HCT116 (cell line): ENCODE measurements at regions not wholly inside any gene's neighbourhood (a gene's known extent, or its start where the extent isn't known, plus 50 kb on each side); places are given as distances from the start of the nearest gene placed in this dataset.

Source experiments
- ATAC-seq: fragments of 200-7000 bp; cut with Tn5 transposase; 2 replicates; pipeline ENCODE4 v1.9.1; 2020; ENCODE audit warnings: mild to moderate bottlenecking, moderate library complexity
- BruUV-seq: library from RNA; stranded (reverse); fragments of 400-500 nt; replicated peaks from 2 replicates; lab custom pipeline; 2021; lab: Mats Ljungman, UMichigan
- CTCF ChIA-PET: fragments of 300-600 bp; sonication (Branson Sonifier 250); formaldehyde crosslinking; loops from one replicate; lab custom pipeline; 2021; ENCODE audit warnings: antibody characterized with exemption; lab: Charles Lee
- POLR2A ChIA-PET: fragments of 300-600, 350-600 bp; sonication (Branson Sonifier 250); formaldehyde crosslinking; loops from one replicate; lab custom pipeline; 2021; ENCODE audit warnings: antibody characterized with exemption; lab: Charles Lee
- RAD21 ChIA-PET, 2 experiments: fragments of 300-600 bp; sonication (Branson Sonifier 250); formaldehyde crosslinking; loops; one replicate each; lab custom pipeline; 2023; ENCODE audit warnings: low total read pairs in 2 of 2; ENCODE audit not compliant: uncharacterized antibody in 2 of 2, unreplicated experiment in 2 of 2, low non-redundant PET in 1 of 2; lab: Charles Lee
- DNase-seq: peaks from one replicate; pipeline ENCODE4 v3.0.0-alpha.2; 2010; ENCODE audit warnings: low read depth, low spot score
- H2AFZ ChIP-seq: fragments of 200-600 bp; shearing (Covaris generic), sonication (generic); 2 replicates; pipeline ENCODE4 v1.6.1; 2017; ENCODE audit warnings: low read depth, mixed run types, mixed read lengths, antibody characterized with exemption, low read length; ENCODE audit not compliant: poor library complexity, severe bottlenecking
- H3K27ac ChIP-seq: 2 replicates; pipeline ENCODE4 v1.5.1; 2012; ENCODE audit warnings: low read depth, low read length
- H3K27me3 ChIP-seq: fragments of 200-600 bp; sonication (generic); 2 replicates; pipeline ENCODE4 v1.6.1; 2016; ENCODE audit warnings: mixed run types, low read length, mixed read lengths; ENCODE audit not compliant: insufficient read depth
- H3K36me3 ChIP-seq, 2 experiments: fragments of 200-500 bp in 1 of 2; fragments of 200-600 bp in 1 of 2; sonication (Bioruptor generic) in 1 of 2; sonication (generic) in 1 of 2; 2 replicates each; pipeline versions ENCODE4 v1.5.1 to v1.6.1; 2014 to 2016; ENCODE audit warnings: low read length in 2 of 2, inconsistent platforms in 1 of 2, mixed read lengths in 1 of 2, mixed run types in 1 of 2; ENCODE audit not compliant: insufficient read depth in 2 of 2, control insufficient read depth in 1 of 2
- H3K4me1 ChIP-seq, 2 experiments: fragments of 200-600 bp in 1 of 2; sonication (generic) in 1 of 2; 2 replicates each; pipeline versions ENCODE4 v1.5.1 to v1.6.1; 2012 to 2017; ENCODE audit warnings: low read length in 2 of 2, inconsistent platforms in 1 of 2, mild to moderate bottlenecking in 1 of 2, mixed read lengths in 1 of 2, mixed run types in 1 of 2, moderate library complexity in 1 of 2; ENCODE audit not compliant: insufficient read depth in 2 of 2, control insufficient read depth in 1 of 2
- H3K4me2 ChIP-seq: fragments of 200-600 bp; sonication (generic); 2 replicates; pipeline ENCODE4 v1.6.1; 2017; ENCODE audit warnings: mixed run types, low read length, mixed read lengths
- H3K4me3 ChIP-seq, 2 experiments: fragments of 200-600 bp in 1 of 2; sonication (generic) in 1 of 2; replicated peaks in 1 of 2; 2 replicates each; pipeline ENCODE4 v1.5.1; 2011 to 2016; ENCODE audit warnings: low read length in 2 of 2, control low read depth in 1 of 2, low read depth in 1 of 2, mild to moderate bottlenecking in 1 of 2, mixed read lengths in 1 of 2, mixed run types in 1 of 2
- H3K79me2 ChIP-seq: fragments of 200-600 bp; sonication (generic); 2 replicates; pipeline ENCODE4 v1.6.1; 2017; ENCODE audit warnings: mild to moderate bottlenecking, mixed run types, low read length, moderate library complexity, mixed read lengths; ENCODE audit not compliant: insufficient read depth
- H3K9ac ChIP-seq: fragments of 200-600 bp; sonication (generic); 2 replicates; pipeline ENCODE4 v1.6.1; 2016; ENCODE audit warnings: low read length, mixed read lengths
- H3K9me2 ChIP-seq: fragments of 200-600 bp; sonication (generic), shearing (Covaris generic); 2 replicates; pipeline ENCODE4 v1.6.1; 2017; ENCODE audit warnings: mixed run types, mild to moderate bottlenecking, moderate library complexity; ENCODE audit not compliant: insufficient read depth
- H3K9me3 ChIP-seq, 2 experiments: fragments of 200-500 bp in 1 of 2; fragments of 200-600 bp in 1 of 2; sonication (Bioruptor generic) in 1 of 2; sonication (generic) in 1 of 2; 2 replicates each; pipeline ENCODE4 v1.6.1; 2014 to 2017; ENCODE audit warnings: low read length in 2 of 2, mixed read lengths in 2 of 2, inconsistent platforms in 1 of 2, low read depth in 1 of 2, mild to moderate bottlenecking in 1 of 2, mixed run types in 1 of 2, moderate library complexity in 1 of 2; ENCODE audit not compliant: control insufficient read depth in 1 of 2, insufficient read depth in 1 of 2
- H4K20me1 ChIP-seq: fragments of 200-600 bp; sonication (generic), shearing (Covaris generic); 2 replicates; pipeline ENCODE4 v1.6.1; 2017; ENCODE audit warnings: mixed run types, mild to moderate bottlenecking, moderate library complexity; ENCODE audit not compliant: insufficient read depth
- CBX3 ChIP-seq: IDR thresholded peaks from 2 replicates; pipeline ENCODE4 v1.6.1; 2012; ENCODE audit warnings: low read depth
- CEBPB ChIP-seq: IDR thresholded peaks from 2 replicates; pipeline ENCODE4 v1.6.1; 2012; ENCODE audit warnings: low read depth
- EGR1 ChIP-seq: IDR thresholded peaks from 2 replicates; pipeline ENCODE4 v1.6.1; 2012; ENCODE audit warnings: low read depth
- ELF1 ChIP-seq: IDR thresholded peaks from 2 replicates; pipeline ENCODE4 v1.6.1; 2012; ENCODE audit warnings: low read depth, borderline replicate concordance
- EZH2 ChIP-seq: fragments of 200-600 bp; sonication (generic); IDR thresholded peaks from 2 replicates; pipeline ENCODE4 v1.6.1; 2017; ENCODE audit warnings: antibody characterized with exemption, mixed run types
- FOSL1 ChIP-seq: IDR thresholded peaks from 2 replicates; pipeline ENCODE4 v1.6.1; 2012; ENCODE audit warnings: low read depth
- POLR2A ChIP-seq: IDR thresholded peaks from 2 replicates; pipeline ENCODE4 v1.7.0; 2011; ENCODE audit warnings: borderline replicate concordance; ENCODE audit not compliant: insufficient read depth, insufficient read length; ENCODE audit errors: extremely low read depth
- RAD21 ChIP-seq: IDR thresholded peaks from 2 replicates; pipeline ENCODE4 v1.6.1; 2012; ENCODE audit warnings: low read depth, mild to moderate bottlenecking
- SRF ChIP-seq: IDR thresholded peaks from 2 replicates; pipeline ENCODE4 v1.6.1; 2012; ENCODE audit warnings: low read depth
- TCF7L2 ChIP-seq: IDR thresholded peaks from 2 replicates; pipeline ENCODE4 v1.7.0; 2011; ENCODE audit warnings: borderline replicate concordance, inconsistent platforms; ENCODE audit not compliant: insufficient read depth, insufficient read length; ENCODE audit errors: extremely low read depth
- ZFX ChIP-seq: fragments of 450-650 bp; IDR thresholded peaks from 2 replicates; pipeline ENCODE4 v1.6.1; 2017
- ZNF274 ChIP-seq: fragments of 200-500 bp; sonication (Bioruptor generic); IDR thresholded peaks from 2 replicates; pipeline ENCODE4 v1.6.1; 2014; ENCODE audit warnings: mild to moderate bottlenecking, low read depth, low read length, inconsistent platforms
- intact Hi-C: fragments of 100-400 bp; cut with micrococcal nuclease; formaldehyde crosslinking; loops from 2 replicates; pipeline ENCODE4 v1.10.0; 2022
- TF ChIP-seq, protein P1 (sequence below): IDR thresholded peaks from 2 replicates; pipeline ENCODE4 v1.6.1; 2012
- TF ChIP-seq, protein P2 (sequence below): IDR thresholded peaks from 2 replicates; pipeline ENCODE4 v1.6.1; 2012; ENCODE audit warnings: low read depth

GRCh38 chr4:18954538-18954937 lies 933.0 kb upstream of the LCORL start:
- TF ChIP-seq CEBPB = no peak
- no peak for TF ChIP-seq ZFX
- TF ChIP-seq CBX3 = no peak
- TF ChIP-seq, protein P1, sequence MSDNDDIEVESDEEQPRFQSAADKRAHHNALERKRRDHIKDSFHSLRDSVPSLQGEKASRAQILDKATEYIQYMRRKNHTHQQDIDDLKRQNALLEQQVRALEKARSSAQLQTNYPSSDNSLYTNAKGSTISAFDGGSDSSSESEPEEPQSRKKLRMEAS = no peak
- no peak for TF ChIP-seq EZH2
- Histone ChIP-seq H3K27me3 (no peaks in the 10 kb centered on the region), H3K9me3 (no peaks in the 10 kb centered on the region; a peak in 1 of 4 replicates), H4K20me1 (no peaks in the 10 kb centered on the region), H3K9me2 (no peaks in the 10 kb centered on the region), H2AFZ (no peak overlapping the region), H3K79me2 (no peaks in the 10 kb centered on the region), H3K27ac (no peak overlapping the region), H3K4me3 (no peak overlapping the region), H3K4me2 (no peak overlapping the region), H3K4me1 (no peaks in the 10 kb centered on the region), H3K9ac (no peak overlapping the region), H3K36me3 (no peaks in the 10 kb centered on the region)
- ChIA-PET CTCF (no interaction called here), POLR2A (no interaction called here), RAD21 (no interaction called here)
- ATAC-seq = no peak
- BruUV-seq = no TSS peak
- DNase-seq = no peak
- intact Hi-C loops = no loop called here

- no peak overlapping the region for H3K4me2 ChIP-seq
- no peak for ATAC-seq
- ChIA-PET CTCF (no interaction called here), RAD21 (no interaction called here), POLR2A (no interaction called here)
- no peaks in the 10 kb centered on the region for H3K9me2 ChIP-seq
- H3K9ac ChIP-seq = no peak overlapping the region
- DNase-seq = no peak
- H3K27me3 ChIP-seq = no peaks in the 10 kb centered on the region
- no peak overlapping the region for H3K4me3 ChIP-seq
- H2AFZ ChIP-seq = no peak overlapping the region
- intact Hi-C loops = no loop called here
- no peaks in the 10 kb centered on the region for H4K20me1 ChIP-seq
- H3K9me3 ChIP-seq = no peaks in the 10 kb centered on the region; a peak in 1 of 4 replicates
- H3K27ac ChIP-seq = no peak overlapping the region
- TF ChIP-seq CBX3 = no peak
- no peak for TF ChIP-seq EZH2
- TF ChIP-seq, protein P1 = no peak
- TF ChIP-seq SRF = no peak
- TF ChIP-seq ELF1 = no peak
- no peak for TF ChIP-seq CEBPB
- TF ChIP-seq, protein P2, sequence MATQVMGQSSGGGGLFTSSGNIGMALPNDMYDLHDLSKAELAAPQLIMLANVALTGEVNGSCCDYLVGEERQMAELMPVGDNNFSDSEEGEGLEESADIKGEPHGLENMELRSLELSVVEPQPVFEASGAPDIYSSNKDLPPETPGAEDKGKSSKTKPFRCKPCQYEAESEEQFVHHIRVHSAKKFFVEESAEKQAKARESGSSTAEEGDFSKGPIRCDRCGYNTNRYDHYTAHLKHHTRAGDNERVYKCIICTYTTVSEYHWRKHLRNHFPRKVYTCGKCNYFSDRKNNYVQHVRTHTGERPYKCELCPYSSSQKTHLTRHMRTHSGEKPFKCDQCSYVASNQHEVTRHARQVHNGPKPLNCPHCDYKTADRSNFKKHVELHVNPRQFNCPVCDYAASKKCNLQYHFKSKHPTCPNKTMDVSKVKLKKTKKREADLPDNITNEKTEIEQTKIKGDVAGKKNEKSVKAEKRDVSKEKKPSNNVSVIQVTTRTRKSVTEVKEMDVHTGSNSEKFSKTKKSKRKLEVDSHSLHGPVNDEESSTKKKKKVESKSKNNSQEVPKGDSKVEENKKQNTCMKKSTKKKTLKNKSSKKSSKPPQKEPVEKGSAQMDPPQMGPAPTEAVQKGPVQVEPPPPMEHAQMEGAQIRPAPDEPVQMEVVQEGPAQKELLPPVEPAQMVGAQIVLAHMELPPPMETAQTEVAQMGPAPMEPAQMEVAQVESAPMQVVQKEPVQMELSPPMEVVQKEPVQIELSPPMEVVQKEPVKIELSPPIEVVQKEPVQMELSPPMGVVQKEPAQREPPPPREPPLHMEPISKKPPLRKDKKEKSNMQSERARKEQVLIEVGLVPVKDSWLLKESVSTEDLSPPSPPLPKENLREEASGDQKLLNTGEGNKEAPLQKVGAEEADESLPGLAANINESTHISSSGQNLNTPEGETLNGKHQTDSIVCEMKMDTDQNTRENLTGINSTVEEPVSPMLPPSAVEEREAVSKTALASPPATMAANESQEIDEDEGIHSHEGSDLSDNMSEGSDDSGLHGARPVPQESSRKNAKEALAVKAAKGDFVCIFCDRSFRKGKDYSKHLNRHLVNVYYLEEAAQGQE = no peak
- TF ChIP-seq TCF7L2 = no peak
- no peak for TF ChIP-seq RAD21
- TF ChIP-seq POLR2A = no peak
- no peak for TF ChIP-seq ZNF274
- TF ChIP-seq EGR1 = no peak
- no peak for TF ChIP-seq FOSL1
- no TSS peak for BruUV-seq
- no peaks in the 10 kb centered on the region for H3K79me2 ChIP-seq
- no peaks in the 10 kb centered on the region for H3K4me1 ChIP-seq
- no peaks in the 10 kb centered on the region for H3K36me3 ChIP-seq
Measured at GRCh38 chr4:18953613-18954012, 932.1 kb upstream of the LCORL start.
